HL-60 (cell line): ENCODE measurements at regions not wholly inside any gene's neighbourhood (a gene's known extent, or its start where the extent isn't known, plus 50 kb on each side); places are given as distances from the start of the nearest gene placed in this dataset.

ENCODE experiments used
- DNase-seq, 2 experiments: peaks; one replicate each; pipeline ENCODE4 v3.0.0-alpha.2; 2010 to 2020; ENCODE audit warnings: low read depth in 1 of 2, low spot score in 1 of 2
- H3K27ac ChIP-seq: fragments of 250-450 bp; sonication (Bioruptor Pico); replicated peaks from 2 replicates; pipeline ENCODE4 v1.5.1; 2020; ENCODE audit warnings: mild to moderate bottlenecking, moderate library complexity
- H3K27me3 ChIP-seq: fragments of 250-450 bp; sonication (Bioruptor Pico); 2 replicates; pipeline ENCODE4 v1.5.1; 2021; ENCODE audit warnings: mild to moderate bottlenecking, moderate library complexity; ENCODE audit not compliant: insufficient read depth, poor library complexity, severe bottlenecking
- H3K4me3 ChIP-seq: replicated peaks from 2 replicates; pipeline ENCODE4 v1.5.1; 2011; ENCODE audit warnings: mild to moderate bottlenecking, control low read depth, low read length; ENCODE audit not compliant: insufficient read depth
- CTCF ChIP-seq: IDR thresholded peaks from one replicate; pipeline ENCODE4 v1.5.1; 2011; ENCODE audit warnings: low read length, control low read depth, inconsistent platforms; ENCODE audit not compliant: insufficient read depth
- GABPA ChIP-seq: IDR thresholded peaks from 2 replicates; pipeline ENCODE4 v1.6.1; 2012; ENCODE audit warnings: low read depth
- POLR2AphosphoS5 ChIP-seq: IDR thresholded peaks from 2 replicates; pipeline ENCODE4 v1.6.1; 2012; ENCODE audit warnings: low read depth
- SPI1 ChIP-seq: IDR thresholded peaks from 2 replicates; pipeline ENCODE4 v1.6.1; 2012; ENCODE audit warnings: low read depth, mild to moderate bottlenecking, borderline replicate concordance
- TF ChIP-seq, protein P1 (sequence below): IDR thresholded peaks from 2 replicates; pipeline ENCODE4 v1.6.1; 2012; ENCODE audit warnings: low read depth; ENCODE audit not compliant: insufficient replicate concordance

DNA sequence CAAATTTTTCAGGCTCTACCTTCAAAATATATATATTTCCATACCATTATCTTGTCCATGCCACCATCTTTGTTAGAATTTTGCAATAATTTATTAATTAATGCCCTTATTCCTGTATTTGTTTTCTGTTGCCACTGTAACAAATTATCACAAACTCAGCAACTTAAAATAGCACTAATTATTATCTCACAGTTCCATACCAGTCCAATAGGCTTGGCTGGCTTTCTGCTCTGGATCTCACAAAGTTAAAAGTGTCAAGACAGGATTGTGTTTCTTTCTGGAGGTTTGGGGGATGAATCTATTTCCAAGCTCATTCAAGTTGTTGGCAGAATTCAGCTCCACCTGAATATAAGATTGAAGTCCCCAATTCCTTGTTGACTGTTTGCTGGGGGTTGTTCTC, 58.6 kb upstream of the SLC38A4 start:
- H3K27me3 ChIP-seq, result peaks cover 4% of the 10 kb centered on the region
- no peak overlapping the region for H3K27ac ChIP-seq
- H3K4me3 ChIP-seq, result no peak overlapping the region
- TF ChIP-seq GABPA (no peak), POLR2AphosphoS5 (no peak), SPI1 (no peak), CTCF (no peak)
- TF ChIP-seq, protein P1, sequence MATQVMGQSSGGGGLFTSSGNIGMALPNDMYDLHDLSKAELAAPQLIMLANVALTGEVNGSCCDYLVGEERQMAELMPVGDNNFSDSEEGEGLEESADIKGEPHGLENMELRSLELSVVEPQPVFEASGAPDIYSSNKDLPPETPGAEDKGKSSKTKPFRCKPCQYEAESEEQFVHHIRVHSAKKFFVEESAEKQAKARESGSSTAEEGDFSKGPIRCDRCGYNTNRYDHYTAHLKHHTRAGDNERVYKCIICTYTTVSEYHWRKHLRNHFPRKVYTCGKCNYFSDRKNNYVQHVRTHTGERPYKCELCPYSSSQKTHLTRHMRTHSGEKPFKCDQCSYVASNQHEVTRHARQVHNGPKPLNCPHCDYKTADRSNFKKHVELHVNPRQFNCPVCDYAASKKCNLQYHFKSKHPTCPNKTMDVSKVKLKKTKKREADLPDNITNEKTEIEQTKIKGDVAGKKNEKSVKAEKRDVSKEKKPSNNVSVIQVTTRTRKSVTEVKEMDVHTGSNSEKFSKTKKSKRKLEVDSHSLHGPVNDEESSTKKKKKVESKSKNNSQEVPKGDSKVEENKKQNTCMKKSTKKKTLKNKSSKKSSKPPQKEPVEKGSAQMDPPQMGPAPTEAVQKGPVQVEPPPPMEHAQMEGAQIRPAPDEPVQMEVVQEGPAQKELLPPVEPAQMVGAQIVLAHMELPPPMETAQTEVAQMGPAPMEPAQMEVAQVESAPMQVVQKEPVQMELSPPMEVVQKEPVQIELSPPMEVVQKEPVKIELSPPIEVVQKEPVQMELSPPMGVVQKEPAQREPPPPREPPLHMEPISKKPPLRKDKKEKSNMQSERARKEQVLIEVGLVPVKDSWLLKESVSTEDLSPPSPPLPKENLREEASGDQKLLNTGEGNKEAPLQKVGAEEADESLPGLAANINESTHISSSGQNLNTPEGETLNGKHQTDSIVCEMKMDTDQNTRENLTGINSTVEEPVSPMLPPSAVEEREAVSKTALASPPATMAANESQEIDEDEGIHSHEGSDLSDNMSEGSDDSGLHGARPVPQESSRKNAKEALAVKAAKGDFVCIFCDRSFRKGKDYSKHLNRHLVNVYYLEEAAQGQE, result no peak
- DNase-seq, result no peak

- TF ChIP-seq GABPA, result no peak
- TF ChIP-seq, protein P1, result no peak
- no peak for TF ChIP-seq POLR2AphosphoS5
- no peak for TF ChIP-seq CTCF
- no peak for TF ChIP-seq SPI1
- no peak overlapping the region for H3K4me3 ChIP-seq
- peaks cover 4% of the 10 kb centered on the region for H3K27me3 ChIP-seq
- no peak for DNase-seq
- H3K27ac ChIP-seq, result no peak overlapping the region
These were observed 60.8 kb upstream of the SLC38A4 start for GRCh38 chr12:46886541-46887041.

- no peak for DNase-seq
- no peak for TF ChIP-seq CTCF
- TF ChIP-seq, protein P1, result no peak
- TF ChIP-seq POLR2AphosphoS5, result no peak
- TF ChIP-seq GABPA, result no peak
- no peak for TF ChIP-seq SPI1
- peaks cover 4% of the 10 kb centered on the region for H3K27me3 ChIP-seq
- no peak overlapping the region for H3K27ac ChIP-seq
- H3K4me3 ChIP-seq, result no peak overlapping the region
These were observed 62.1 kb upstream of the SLC38A4 start for GRCh38 chr12:46887870-46888269.
